GM12878 (cell line): ENCODE measurements at regions not wholly inside any gene's neighbourhood (a gene's known extent, or its start where the extent isn't known, plus 50 kb on each side); places are given as distances from the start of the nearest gene placed in this dataset.

Source experiments
- ATF2 ChIP-seq: IDR thresholded peaks from 2 replicates; pipeline ENCODE4 v1.6.1; 2012; ENCODE audit warnings: low read length, inconsistent platforms
- BRCA1 ChIP-seq: IDR thresholded peaks from 2 replicates; pipeline ENCODE4 v1.6.1; 2011; ENCODE audit warnings: low read depth, low read length, improper control_type of control experiment
- CTCF ChIP-seq, 3 experiments: IDR thresholded peaks in 2 of 3; conservative IDR thresholded peaks in 1 of 3; 2 replicates each; pipeline ENCODE4 v1.5.1; 2011; ENCODE audit warnings: low read depth in 3 of 3, low read length in 3 of 3, mild to moderate bottlenecking in 3 of 3, control low read depth in 2 of 3, moderate library complexity in 2 of 3, inconsistent platforms in 1 of 3, mixed read lengths in 1 of 3; ENCODE audit not compliant: control insufficient read depth in 2 of 3, insufficient read depth in 1 of 3; ENCODE audit errors: extremely low read depth in 1 of 3
- FOXM1 ChIP-seq: IDR thresholded peaks from 2 replicates; pipeline ENCODE4 v1.6.1; 2012; ENCODE audit warnings: low read depth, mild to moderate bottlenecking, inconsistent platforms, low read length, moderate library complexity
- GABPA ChIP-seq: IDR thresholded peaks from 2 replicates; pipeline ENCODE4 v1.6.1; 2014; ENCODE audit warnings: antibody characterized with exemption, low read depth, mild to moderate bottlenecking, inconsistent platforms
- HCFC1 ChIP-seq: fragments of 150-350 bp; IDR thresholded peaks from 2 replicates; pipeline ENCODE4 v1.6.1; 2014; ENCODE audit warnings: low read length
- POLR2A ChIP-seq: IDR thresholded peaks from 2 replicates; pipeline ENCODE4 v1.6.1; 2011; ENCODE audit warnings: low read depth, mild to moderate bottlenecking, low read length
- RAD51 ChIP-seq: fragments of 450-650 bp; IDR thresholded peaks from 2 replicates; pipeline ENCODE4 v1.6.1; 2016; ENCODE audit warnings: moderate library complexity, mild to moderate bottlenecking, inconsistent platforms
- SMC3 ChIP-seq: IDR thresholded peaks from 2 replicates; pipeline ENCODE4 v1.6.1; 2011; ENCODE audit warnings: low read length, improper control_type of control experiment, borderline replicate concordance
- YY1 ChIP-seq: IDR thresholded peaks from 2 replicates; pipeline ENCODE4 v1.6.1; 2011; ENCODE audit warnings: low read depth, mild to moderate bottlenecking, low read length

GRCh38 chr10:129135624-129136023 is 331.4 kb upstream of the MGMT start:
- no peak for TF ChIP-seq CTCF (IDR thresholded peaks at IDR 0.05 in 2 of 3, conservative IDR thresholded peaks at IDR 0.05 in 1 of 3; ENCODE audit: control insufficient read depth in 2 of 3, extremely low read depth in 1 of 3, insufficient read depth in 1 of 3, low read depth in 3 of 3, low read length in 3 of 3)
- no peak for TF ChIP-seq ATF2
- TF ChIP-seq RAD51 = no peak
- no peak for TF ChIP-seq BRCA1
- TF ChIP-seq YY1 = no peak
- TF ChIP-seq FOXM1 = no peak
- TF ChIP-seq POLR2A = no peak
- no peak for TF ChIP-seq HCFC1
- TF ChIP-seq SMC3 = no peak
- no peak for TF ChIP-seq GABPA
